Uterus (tissue), 2 donors: ENCODE measurements at regions not wholly inside any gene's neighbourhood (a gene's known extent, or its start where the extent isn't known, plus 50 kb on each side); places are given as distances from the start of the nearest gene placed in this dataset.

ENCODE experiments used
- CTCF ChIP-seq, 4 experiments: fragments of 200-600 bp in 2 of 4; fragments of 450-650 bp in 2 of 4; sonication (generic) in 2 of 4; IDR thresholded peaks; one replicate each; pipeline ENCODE4 v1.5.1; 2016 to 2019; ENCODE audit warnings: antibody characterized with exemption in 4 of 4, mild to moderate bottlenecking in 2 of 4, moderate library complexity in 1 of 4
- POLR2A ChIP-seq, 2 donors: fragments of 450-650 bp; IDR thresholded peaks; one replicate each; pipeline ENCODE4 v1.6.1; 2016; ENCODE audit warnings: antibody characterized with exemption in 2 of 2, mild to moderate bottlenecking in 1 of 2, moderate library complexity in 1 of 2

GRCh38 chr4:144463896-144464295 is 182.1 kb upstream of the HHIP start:
- TF ChIP-seq POLR2A (IDR thresholded peaks at IDR 0.05) (no peak), CTCF (IDR thresholded peaks at IDR 0.05) (no peak)
